AG04449 (cell line): ENCODE measurements at regions not wholly inside any gene's neighbourhood (a gene's known extent, or its start where the extent isn't known, plus 50 kb on each side); places are given as distances from the start of the nearest gene placed in this dataset.
A peak's percentile ranks its signal among the peaks of the same experiment; 100 is the strongest.

Experiments used
- CTCF ChIA-PET: fragments of 350-600 bp; formaldehyde crosslinking; extraction: SDS; loops from one replicate; lab custom pipeline; 2021; ENCODE audit warnings: antibody characterized with exemption; lab: Yijun Ruan, JAX
- POLR2A ChIA-PET: fragments of 400-600, 350-600 bp; formaldehyde crosslinking; extraction: SDS; loops from one replicate; lab custom pipeline; 2020; ENCODE audit warnings: antibody characterized with exemption, inconsistent platforms; lab: Yijun Ruan, JAX
- DNase-seq: peaks from one replicate; pipeline ENCODE4 v3.0.0-alpha.2; 2010; ENCODE audit warnings: low read depth, low spot score
- H3K4me3 ChIP-seq: 2 replicates; pipeline ENCODE4 v1.5.1; 2011; ENCODE audit warnings: low read depth, mild to moderate bottlenecking, control low read depth, low read length
- CTCF ChIP-seq: IDR thresholded peaks from one replicate; pipeline ENCODE4 v1.5.1; 2011; ENCODE audit warnings: mild to moderate bottlenecking, moderate library complexity, low read length, control low read depth, inconsistent platforms; ENCODE audit not compliant: insufficient read depth; ENCODE audit errors: missing control alignments

- ChIA-PET POLR2A (no interaction called here), CTCF (interaction anchor here (0.7 kb wide), 1 partner anchor 8 kb away, joined by 3 read pairs; no protein-coding TSS in a partner anchor)
- H3K4me3 ChIP-seq = no peak overlapping the region
- no peak for DNase-seq
- TF ChIP-seq CTCF = no peak
Observed at GRCh38 chr6:140090871-140091270, 716.4 kb upstream of the CITED2 start.

- H3K4me3 ChIP-seq = no peak overlapping the region
- TF ChIP-seq CTCF = no peak
- no peak for DNase-seq
- ChIA-PET CTCF (no interaction called here), POLR2A (no interaction called here)
Observed at GRCh38 chr6:140083375-140083774, 708.9 kb upstream of the CITED2 start.

DNA sequence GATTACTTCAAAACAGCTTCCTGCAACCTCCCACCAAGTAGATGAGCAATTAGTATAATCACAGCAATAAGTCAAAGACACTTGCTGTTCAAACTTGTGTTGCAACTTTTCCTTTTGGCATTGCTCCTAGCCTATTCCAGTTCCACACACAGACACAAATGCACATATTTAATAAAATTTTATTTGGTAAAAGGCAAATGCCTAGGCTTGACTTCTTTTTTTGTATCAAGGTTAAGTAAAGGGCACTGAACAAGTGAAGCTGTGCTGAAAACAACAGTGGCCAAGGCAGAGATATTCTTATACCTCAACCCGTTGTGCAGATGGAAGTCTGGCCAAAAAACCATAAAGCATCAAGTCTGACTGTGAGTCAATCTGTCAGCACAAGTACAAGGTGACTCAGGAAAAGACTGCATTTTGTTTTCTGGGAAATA, 708.4 kb upstream of the CITED2 start:
- no peak for DNase-seq
- POLR2A ChIA-PET = no interaction called here
- CTCF ChIA-PET = no interaction called here
- no peak for TF ChIP-seq CTCF
- H3K4me3 ChIP-seq = no peak overlapping the region

DNA sequence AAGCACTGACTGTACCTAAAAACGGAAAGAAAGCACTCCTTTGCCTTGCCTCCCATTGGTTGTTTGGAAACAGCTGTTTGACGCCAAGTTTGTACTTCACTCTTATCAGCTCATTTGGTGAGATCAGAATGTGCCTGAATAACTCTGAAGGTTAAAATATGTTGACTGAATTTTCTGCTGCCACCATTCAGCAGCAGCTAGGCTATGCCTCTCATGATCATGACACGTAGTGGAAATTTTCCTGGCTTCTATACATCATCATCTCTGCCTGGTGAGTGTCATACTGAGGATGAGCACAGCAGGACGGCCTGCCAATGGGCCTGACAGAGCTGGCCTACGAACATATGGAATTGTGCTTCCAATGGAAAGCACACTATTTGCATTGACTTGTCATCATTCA, 704.9 kb upstream of the CITED2 start:
- H3K4me3 ChIP-seq = no peak overlapping the region
- no peak for TF ChIP-seq CTCF
- ChIA-PET POLR2A (interaction anchor here (0.7 to 2.8 kb wide), 2 partner anchors 39 to 705 kb away, joined by 3 to 15 read pairs; partner anchors contain the start of gene CITED2), CTCF (interaction anchor here (0.6 to 1.3 kb wide), 3 partner anchors 362 to 459 kb away, joined by 3 to 4 read pairs (median 3); no protein-coding TSS in a partner anchor)
- DNase-seq = no peak

DNA sequence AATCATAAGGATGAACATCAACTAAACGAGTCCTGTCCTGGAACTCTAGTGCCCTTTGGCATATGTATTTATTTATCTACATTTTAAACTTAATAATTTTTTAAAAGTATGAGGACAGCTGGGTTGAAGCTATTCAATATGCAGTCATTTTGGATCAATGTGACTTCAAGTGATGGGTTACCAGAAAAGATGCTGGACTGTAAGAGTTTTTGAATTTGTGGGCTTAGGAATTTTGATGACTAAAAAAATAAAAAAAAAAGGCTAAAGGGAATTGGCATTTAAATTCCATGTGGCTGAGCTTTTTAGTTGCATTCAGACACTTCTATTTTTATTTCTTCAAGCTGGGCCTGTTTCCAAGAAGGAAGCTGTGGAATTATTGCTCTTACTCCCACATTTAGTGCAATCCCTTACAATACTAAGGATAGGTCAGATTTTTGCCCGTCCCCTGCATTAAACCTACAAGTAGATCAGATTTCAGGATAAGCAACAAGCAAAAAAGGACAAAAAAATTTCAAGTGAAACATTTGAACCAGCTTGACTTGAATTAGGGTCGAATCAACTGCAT, 704.2 kb upstream of the CITED2 start:
- H3K4me3 ChIP-seq = no peak overlapping the region
- TF ChIP-seq CTCF = no peak
- ChIA-PET POLR2A (interaction anchor here (0.7 to 2.8 kb wide), 2 partner anchors 38 to 704 kb away, joined by 3 to 15 read pairs; partner anchors contain the start of gene CITED2), CTCF (interaction anchor here (0.6 to 1.3 kb wide), 3 partner anchors 363 to 460 kb away, joined by 3 to 4 read pairs (median 3); no protein-coding TSS in a partner anchor)
- peak; percentile 95 for DNase-seq

DNA sequence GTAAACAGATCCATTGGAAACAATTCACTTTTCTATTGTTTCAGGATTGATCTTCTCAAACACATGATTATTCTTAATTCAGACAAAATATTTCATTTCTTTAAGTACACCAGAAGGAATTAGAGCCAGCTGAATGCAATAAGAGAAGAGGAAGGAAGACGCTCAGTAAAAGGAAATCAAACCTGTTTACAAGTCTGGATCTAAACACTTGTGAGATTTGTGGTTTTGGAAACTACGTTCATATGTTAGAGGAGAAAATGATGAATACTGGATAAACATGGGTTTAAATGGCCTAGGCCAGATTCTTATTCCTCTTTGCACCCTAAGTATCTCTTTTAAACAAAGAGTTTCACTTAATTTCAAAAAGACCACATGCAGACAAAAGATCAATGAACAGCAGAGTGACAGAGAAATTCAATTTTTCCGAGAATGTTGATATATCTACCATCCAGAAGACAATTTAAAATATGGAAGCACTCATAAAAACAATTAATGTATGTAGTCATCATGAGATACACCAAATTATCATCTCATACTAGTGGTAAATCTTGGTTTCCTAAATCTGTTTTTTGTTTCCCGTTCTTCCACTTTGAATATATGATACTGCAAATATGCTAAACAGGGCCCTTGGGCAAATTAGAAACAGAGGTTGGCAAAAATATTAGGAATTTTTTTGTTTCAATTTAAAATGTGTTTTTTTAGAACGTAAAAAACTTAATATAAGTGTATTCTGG, 703.5 kb upstream of the CITED2 start:
- no peak for DNase-seq
- CTCF ChIA-PET = interaction anchor here (1.2 kb wide), 1 partner anchor 461 kb away, joined by 3 read pairs; no protein-coding TSS in a partner anchor
- TF ChIP-seq CTCF = no peak

More for the DNA sequence above, 703.5 kb upstream of the CITED2 start:
- H3K4me3 ChIP-seq = no peak overlapping the region
- POLR2A ChIA-PET = interaction anchor here (2.8 kb wide), 1 partner anchor 704 kb away, joined by 15 read pairs; the partner anchor contains the start of gene CITED2
